ENCODE measurements at regions not wholly inside any gene's neighbourhood (a gene's known extent, or its start where the extent isn't known, plus 50 kb on each side); places are given as distances from the start of the nearest gene placed in this dataset.

DNA sequence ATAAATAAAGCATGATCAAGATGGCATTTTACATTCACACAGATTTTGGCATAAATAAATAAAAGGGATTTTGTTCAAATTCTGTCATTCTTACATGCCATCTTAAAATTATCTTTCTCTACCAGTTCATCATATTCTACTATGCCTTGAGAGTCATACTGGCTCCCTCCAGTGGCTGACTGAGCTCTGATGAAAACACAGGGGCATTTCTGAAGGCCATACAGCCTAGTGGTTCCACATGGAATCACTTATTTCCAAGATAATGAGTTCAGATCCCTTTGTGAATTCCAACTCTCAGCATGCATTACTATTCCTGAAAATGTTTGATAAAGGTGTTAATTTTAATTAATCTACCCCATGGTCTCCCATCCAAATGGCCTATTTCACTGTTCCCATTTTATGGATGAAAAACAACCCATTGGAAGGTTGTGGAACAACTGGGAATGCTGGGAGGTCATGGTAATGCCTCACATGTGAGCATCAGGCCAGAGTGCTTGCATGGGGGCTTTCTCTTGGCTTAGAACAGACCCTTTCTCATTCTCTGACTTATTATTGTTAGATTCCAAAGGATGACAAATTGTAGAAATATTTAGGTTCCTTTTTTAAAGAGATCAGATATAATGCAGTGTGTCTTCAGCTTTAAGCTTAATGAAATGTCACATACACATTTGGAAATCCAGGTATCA, 622.4 kb upstream of the PKN2 start:
- H3K4me1 Mint-ChIP-seq = no peaks in the 10 kb centered on the region
- H3K4me1 ChIP-seq (ENCODE audit: control insufficient read depth in 1 of 2, insufficient read depth in 2 of 2, low read length in 2 of 2) = no peaks in the 10 kb centered on the region
- H3K9me3 Mint-ChIP-seq = no peaks in the 10 kb centered on the region
- H3K4me3 Mint-ChIP-seq = no peak overlapping the region
- H4K20me1 ChIP-seq (ENCODE audit: insufficient read depth, low read length) = no peaks in the 10 kb centered on the region
- H3K27me3 ChIP-seq (ENCODE audit: control insufficient read depth in 2 of 2, insufficient read depth in 2 of 2, low read length in 2 of 2) = no peaks in the 10 kb centered on the region
- peaks cover 0 to 6% (median 1%) of the 10 kb centered on the region in 3 donors for H3K27me3 Mint-ChIP-seq (ENCODE audit: low read depth in 3 of 3)
- H3K9ac ChIP-seq (ENCODE audit: insufficient read depth, low read length, poor library complexity, severe bottlenecking) = no peak overlapping the region
- no peaks in the 10 kb centered on the region for H3K36me3 ChIP-seq (replicated peaks in 1 of 2; ENCODE audit: control insufficient read depth in 1 of 2, insufficient read depth in 2 of 2, low read length in 2 of 2)
- no peak overlapping the region for H3K4me2 ChIP-seq (replicated peaks; ENCODE audit: extremely low read depth, low read length, poor library complexity, severe bottlenecking)
- TF ChIP-seq, protein P1, sequence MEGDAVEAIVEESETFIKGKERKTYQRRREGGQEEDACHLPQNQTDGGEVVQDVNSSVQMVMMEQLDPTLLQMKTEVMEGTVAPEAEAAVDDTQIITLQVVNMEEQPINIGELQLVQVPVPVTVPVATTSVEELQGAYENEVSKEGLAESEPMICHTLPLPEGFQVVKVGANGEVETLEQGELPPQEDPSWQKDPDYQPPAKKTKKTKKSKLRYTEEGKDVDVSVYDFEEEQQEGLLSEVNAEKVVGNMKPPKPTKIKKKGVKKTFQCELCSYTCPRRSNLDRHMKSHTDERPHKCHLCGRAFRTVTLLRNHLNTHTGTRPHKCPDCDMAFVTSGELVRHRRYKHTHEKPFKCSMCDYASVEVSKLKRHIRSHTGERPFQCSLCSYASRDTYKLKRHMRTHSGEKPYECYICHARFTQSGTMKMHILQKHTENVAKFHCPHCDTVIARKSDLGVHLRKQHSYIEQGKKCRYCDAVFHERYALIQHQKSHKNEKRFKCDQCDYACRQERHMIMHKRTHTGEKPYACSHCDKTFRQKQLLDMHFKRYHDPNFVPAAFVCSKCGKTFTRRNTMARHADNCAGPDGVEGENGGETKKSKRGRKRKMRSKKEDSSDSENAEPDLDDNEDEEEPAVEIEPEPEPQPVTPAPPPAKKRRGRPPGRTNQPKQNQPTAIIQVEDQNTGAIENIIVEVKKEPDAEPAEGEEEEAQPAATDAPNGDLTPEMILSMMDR (IDR thresholded peaks at IDR 0.05) = peak; percentile 20
- no peak overlapping the region for H2AFZ ChIP-seq (ENCODE audit: insufficient read depth, low read depth, low read length, poor library complexity, severe bottlenecking)
- no peak for DNase-seq
- H3K27ac Mint-ChIP-seq = no peak overlapping the region
- no peaks in the 10 kb centered on the region for H3K79me2 ChIP-seq (ENCODE audit: insufficient read depth, low read length)
- no peaks in the 10 kb centered on the region for H3K9me3 ChIP-seq (replicated peaks in 1 of 2; ENCODE audit: control insufficient read depth in 1 of 2, insufficient read depth in 1 of 2, low read length in 2 of 2)
- H3K36me3 Mint-ChIP-seq = no peaks in the 10 kb centered on the region
- no peak overlapping the region for H3K27ac ChIP-seq (ENCODE audit: low read depth in 1 of 2, low read length in 2 of 2)
- H3K4me3 ChIP-seq (replicated peaks in 1 of 3; ENCODE audit: low read depth in 2 of 3, low read length in 3 of 3) = no peak overlapping the region
- intact Hi-C loops (cut with micrococcal nuclease) = no loop called here

GRCh38 chr1:88062650-88063153, 621.4 kb upstream of the PKN2 start:
- no peaks in the 10 kb centered on the region for H4K20me1 ChIP-seq (ENCODE audit: insufficient read depth, low read length)
- TF ChIP-seq, protein P1 (IDR thresholded peaks at IDR 0.05) = no peak
- intact Hi-C loops (cut with micrococcal nuclease) = no loop called here
- no peak overlapping the region for H3K27ac ChIP-seq (ENCODE audit: low read depth in 1 of 2, low read length in 2 of 2)
- H3K36me3 ChIP-seq (replicated peaks in 1 of 2; ENCODE audit: control insufficient read depth in 1 of 2, insufficient read depth in 2 of 2, low read length in 2 of 2) = no peaks in the 10 kb centered on the region
- H3K27ac Mint-ChIP-seq = peak overlapping the region in 1 of 7 donors; percentile 46
- H3K27me3 Mint-ChIP-seq (ENCODE audit: low read depth in 3 of 3) = peaks cover 0 to 3% (median 1%) of the 10 kb centered on the region in 3 donors
- H3K36me3 Mint-ChIP-seq = no peaks in the 10 kb centered on the region
- no peaks in the 10 kb centered on the region for H3K9me3 Mint-ChIP-seq
- H3K4me3 ChIP-seq (replicated peaks in 1 of 3; ENCODE audit: low read depth in 2 of 3, low read length in 3 of 3) = no peak overlapping the region
- H3K4me2 ChIP-seq (replicated peaks; ENCODE audit: extremely low read depth, low read length, poor library complexity, severe bottlenecking) = no peak overlapping the region
- no peaks in the 10 kb centered on the region for H3K4me1 ChIP-seq (ENCODE audit: control insufficient read depth in 1 of 2, insufficient read depth in 2 of 2, low read length in 2 of 2)
- H3K9ac ChIP-seq (ENCODE audit: insufficient read depth, low read length, poor library complexity, severe bottlenecking) = no peak overlapping the region
- no peaks in the 10 kb centered on the region for H3K79me2 ChIP-seq (ENCODE audit: insufficient read depth, low read length)
- WGBS (ENCODE audit: insufficient coverage) = no CpG with 5 or more reads among the region's 3 CpGs
- H3K9me3 ChIP-seq (replicated peaks in 1 of 2; ENCODE audit: control insufficient read depth in 1 of 2, insufficient read depth in 1 of 2, low read length in 2 of 2) = no peaks in the 10 kb centered on the region
- no peaks in the 10 kb centered on the region for H3K4me1 Mint-ChIP-seq
- DNase-seq = no peak
- H2AFZ ChIP-seq (ENCODE audit: insufficient read depth, low read depth, low read length, poor library complexity, severe bottlenecking) = no peak overlapping the region
- H3K27me3 ChIP-seq (ENCODE audit: control insufficient read depth in 2 of 2, insufficient read depth in 2 of 2, low read length in 2 of 2) = no peaks in the 10 kb centered on the region
- no peak overlapping the region for H3K4me3 Mint-ChIP-seq

All from CD14-positive monocyte (primary cell).